ENCODE measurements at regions not wholly inside any gene's neighbourhood (a gene's known extent, or its start where the extent isn't known, plus 50 kb on each side); places are given as distances from the start of the nearest gene placed in this dataset.

GRCh38 chr4:29722253-29722652 is 997.9 kb upstream of the PCDH7 start:
- ATAC-seq (no peak), DNase-seq (no peak)
- intact Hi-C loops (cut with DNase I), result no loop called here
- Histone ChIP-seq H3K27me3 (no peaks in the 10 kb centered on the region), H3K4me1 (no peaks in the 10 kb centered on the region), H3K9me3 (no peaks in the 10 kb centered on the region), H3K4me3 (no peak overlapping the region), H3K36me3 (replicated peaks in 1 of 2; ENCODE audit: insufficient read depth in 1 of 2, low read depth in 2 of 2) (no peaks in the 10 kb centered on the region), H3K27ac (no peak overlapping the region)
- 51 to 62% methylated on average over 6 of the region's 6 CpGs for WGBS, 2 donors
- TF ChIP-seq CTCF (IDR thresholded peaks at IDR 0.05), result no peak

GRCh38 chr4:29726938-29727337 is 993.2 kb upstream of the PCDH7 start:
- Histone ChIP-seq H3K9me3 (no peaks in the 10 kb centered on the region), H3K4me3 (no peak overlapping the region), H3K27ac (no peak overlapping the region), H3K27me3 (no peaks in the 10 kb centered on the region), H3K36me3 (replicated peaks in 1 of 2; ENCODE audit: insufficient read depth in 1 of 2, low read depth in 2 of 2) (no peaks in the 10 kb centered on the region), H3K4me1 (no peaks in the 10 kb centered on the region)
- no peak for ATAC-seq
- no peak for DNase-seq
- WGBS, 2 donors, result 49 to 56% methylated on average over 3 of the region's 3 CpGs
- intact Hi-C loops (cut with DNase I), result no loop called here
- TF ChIP-seq CTCF (IDR thresholded peaks at IDR 0.05) (no peak), POLR2A (IDR thresholded peaks at IDR 0.05) (no peak)

GRCh38 chr4:29734343-29735213 is 985.6 kb upstream of the PCDH7 start:
- no peaks in the 10 kb centered on the region for H3K36me3 ChIP-seq (replicated peaks in 1 of 2; ENCODE audit: insufficient read depth in 1 of 2, low read depth in 2 of 2)
- no peaks in the 10 kb centered on the region for H3K4me1 ChIP-seq
- WGBS, 2 donors, result 54 to 63% methylated on average over 8 of the region's 8 CpGs
- TF ChIP-seq CTCF (IDR thresholded peaks at IDR 0.05) (no peak), POLR2A (IDR thresholded peaks at IDR 0.05) (no peak)
- DNase-seq, result no peak
- H3K27ac ChIP-seq, result no peak overlapping the region
- intact Hi-C loops (cut with DNase I), result no loop called here
- no peak for ATAC-seq
- H3K9me3 ChIP-seq, result no peaks in the 10 kb centered on the region
- no peak overlapping the region for H3K4me3 ChIP-seq
- H3K27me3 ChIP-seq, result no peaks in the 10 kb centered on the region

GRCh38 chr4:29756966-29757365 is 963.2 kb upstream of the PCDH7 start:
- Histone ChIP-seq H3K9me3 (no peaks in the 10 kb centered on the region), H3K4me1 (no peaks in the 10 kb centered on the region), H3K36me3 (replicated peaks in 1 of 2; ENCODE audit: insufficient read depth in 1 of 2, low read depth in 2 of 2) (no peaks in the 10 kb centered on the region), H3K27ac (no peak overlapping the region), H3K4me3 (no peak overlapping the region), H3K27me3 (no peaks in the 10 kb centered on the region)
- WGBS, 2 donors, result 52 to 73% methylated on average over 3 of the region's 3 CpGs
- DNase-seq (no peak), ATAC-seq (no peak)
- TF ChIP-seq POLR2A (IDR thresholded peaks at IDR 0.05), result no peak
- no peak for TF ChIP-seq CTCF (IDR thresholded peaks at IDR 0.05)
- intact Hi-C loops (cut with DNase I), result no loop called here

GRCh38 chr4:29762151-29762550 is 958.0 kb upstream of the PCDH7 start:
- no peaks in the 10 kb centered on the region for H3K4me1 ChIP-seq
- DNase-seq (no peak), ATAC-seq (no peak)
- H3K27me3 ChIP-seq, result no peaks in the 10 kb centered on the region
- H3K36me3 ChIP-seq (replicated peaks in 1 of 2; ENCODE audit: insufficient read depth in 1 of 2, low read depth in 2 of 2), result no peaks in the 10 kb centered on the region
- intact Hi-C loops (cut with DNase I), result no loop called here
- no peak overlapping the region for H3K27ac ChIP-seq
- no peaks in the 10 kb centered on the region for H3K9me3 ChIP-seq
- WGBS, 2 donors, result 61 to 73% methylated on average over 2 of the region's 2 CpGs
- TF ChIP-seq POLR2A (IDR thresholded peaks at IDR 0.05) (no peak), CTCF (IDR thresholded peaks at IDR 0.05) (no peak)
- no peak overlapping the region for H3K4me3 ChIP-seq

Measured in body of pancreas (tissue), 4 donors.